ENCODE measurements at regions not wholly inside any gene's neighbourhood (a gene's known extent, or its start where the extent isn't known, plus 50 kb on each side); places are given as distances from the start of the nearest gene placed in this dataset.

GRCh38 chr1:82538876-82539275 lies 738.1 kb downstream of the ADGRL2 start:
- TF ChIP-seq POLR2A (IDR thresholded peaks at IDR 0.05) (no peak), CTCF (IDR thresholded peaks at IDR 0.05) (no peak)
